Frontal cortex (tissue), 3 donors: ENCODE measurements at regions not wholly inside any gene's neighbourhood (a gene's known extent, or its start where the extent isn't known, plus 50 kb on each side); places are given as distances from the start of the nearest gene placed in this dataset.
A peak's percentile ranks its signal among the peaks of the same experiment; 100 is the strongest.

ENCODE experiments used
- DNase-seq, 2 donors: peaks; one replicate each; pipeline ENCODE4 v3.0.0; 2012; ENCODE audit warnings: low spot score in 2 of 2
- FAIRE-seq: peaks from 2 replicates; lab custom pipeline; 2012; peaks lifted over from hg19 to GRCh38; lab: Jason Lieb, UNC
- donor health status: control.
- donor health status: control.
- donor health status: control.

- FAIRE-seq = no peak
- DNase-seq = peak; percentile 7 to 30
Observed at GRCh38 chr3:124492824-124493223, 237.4 kb upstream of the UMPS start.

- FAIRE-seq (no peak), DNase-seq (no peak)
Observed at GRCh38 chr3:124496061-124496460, 234.2 kb upstream of the UMPS start.

- DNase-seq = no peak
- no peak for FAIRE-seq
Observed at GRCh38 chr3:124497487-124497886, 232.8 kb upstream of the UMPS start.

GRCh38 chr3:124498891-124499290 is 231.4 kb upstream of the UMPS start:
- no peak for DNase-seq
- FAIRE-seq = no peak

- no peak for FAIRE-seq
- peak in 1 of 2 donors; percentile 20 for DNase-seq
Observed at GRCh38 chr3:124504332-124505059, 225.8 kb upstream of the UMPS start.

- FAIRE-seq (no peak), DNase-seq (no peak)
Observed at GRCh38 chr3:124509884-124510283, 220.4 kb upstream of the UMPS start.

- no peak for FAIRE-seq
- DNase-seq = no peak
Observed at GRCh38 chr3:124510290-124510689, 220.0 kb upstream of the UMPS start.

GRCh38 chr3:124512881-124513609 is 217.2 kb upstream of the UMPS start:
- DNase-seq = no peak
- FAIRE-seq = no peak

- DNase-seq = no peak
- no peak for FAIRE-seq
Observed at GRCh38 chr3:124513610-124513997, 216.6 kb upstream of the UMPS start.

- DNase-seq (no peak), FAIRE-seq (no peak)
Observed at GRCh38 chr3:124514683-124515082, 215.6 kb upstream of the UMPS start.

- DNase-seq = no peak
- no peak for FAIRE-seq
Observed at GRCh38 chr3:124516333-124516732, 213.9 kb upstream of the UMPS start.

- FAIRE-seq (no peak), DNase-seq (no peak)
Observed at GRCh38 chr3:124517306-124517705, 212.9 kb upstream of the UMPS start.

- no peak for FAIRE-seq
- DNase-seq = no peak
Observed at GRCh38 chr3:124518350-124518749, 211.9 kb upstream of the UMPS start.

GRCh38 chr3:124519591-124520194 is 210.6 kb upstream of the UMPS start:
- FAIRE-seq (no peak), DNase-seq (no peak)

GRCh38 chr3:124520970-124521369 is 209.3 kb upstream of the UMPS start:
- FAIRE-seq (no peak), DNase-seq (no peak)

GRCh38 chr3:124522082-124522625 is 208.1 kb upstream of the UMPS start:
- DNase-seq (no peak), FAIRE-seq (no peak)

GRCh38 chr3:124526601-124527000 is 203.7 kb upstream of the UMPS start:
- DNase-seq = no peak
- no peak for FAIRE-seq

- FAIRE-seq (no peak), DNase-seq (peak; percentile 12 to 15)
Observed at GRCh38 chr3:124529826-124530571, 200.3 kb upstream of the UMPS start.

- DNase-seq (no peak), FAIRE-seq (no peak)
Observed at GRCh38 chr3:124530916-124531315, 199.3 kb upstream of the UMPS start.

GRCh38 chr3:124532071-124532470 is 198.2 kb upstream of the UMPS start:
- no peak for FAIRE-seq
- DNase-seq = no peak
